T-helper 1 cell (primary cell): ENCODE measurements at regions not wholly inside any gene's neighbourhood (a gene's known extent, or its start where the extent isn't known, plus 50 kb on each side); places are given as distances from the start of the nearest gene placed in this dataset.
"Not testable (repeated sequence)": the region's sequence is repeated elsewhere in the genome, so short reads cannot be mapped to it uniquely, and the experiment has no call there.

ENCODE experiments used
- DNase-seq, 5 donors: peaks; one replicate each; pipeline ENCODE4 v3.0.0-alpha.2; 2012 to 2020

DNA sequence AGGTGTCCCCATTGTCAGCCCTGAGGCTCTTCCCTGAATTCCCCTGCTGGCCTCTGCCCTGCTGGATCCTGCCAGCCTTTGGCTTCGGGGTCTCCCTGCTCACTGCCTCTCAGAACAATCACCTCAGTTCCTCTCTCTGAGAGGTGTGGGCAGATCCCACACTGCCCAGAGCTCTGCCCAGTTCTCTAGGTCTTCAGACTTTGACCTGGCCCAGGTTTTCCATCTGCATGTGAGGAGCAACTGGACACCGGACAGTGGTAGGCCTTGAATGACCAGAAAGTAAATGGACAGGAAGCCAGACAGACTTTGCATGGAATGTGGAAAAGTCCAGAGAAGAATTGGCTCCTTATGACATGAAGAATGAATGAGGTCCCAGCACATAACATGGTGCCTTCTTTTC, 111.8 kb downstream of the FOXD4L6 start:
- not testable (repeated sequence) for DNase-seq

- DNase-seq = not testable (repeated sequence)
These were observed 128.4 kb downstream of the FOXD4L6 start for GRCh38 chr9:40999952-41000700.

- DNase-seq = not testable (repeated sequence)
These were observed 133.0 kb downstream of the FOXD4L6 start for GRCh38 chr9:40995490-40995889.

GRCh38 chr9:40993842-40994241, 134.6 kb downstream of the FOXD4L6 start:
- not testable (repeated sequence) for DNase-seq

DNA sequence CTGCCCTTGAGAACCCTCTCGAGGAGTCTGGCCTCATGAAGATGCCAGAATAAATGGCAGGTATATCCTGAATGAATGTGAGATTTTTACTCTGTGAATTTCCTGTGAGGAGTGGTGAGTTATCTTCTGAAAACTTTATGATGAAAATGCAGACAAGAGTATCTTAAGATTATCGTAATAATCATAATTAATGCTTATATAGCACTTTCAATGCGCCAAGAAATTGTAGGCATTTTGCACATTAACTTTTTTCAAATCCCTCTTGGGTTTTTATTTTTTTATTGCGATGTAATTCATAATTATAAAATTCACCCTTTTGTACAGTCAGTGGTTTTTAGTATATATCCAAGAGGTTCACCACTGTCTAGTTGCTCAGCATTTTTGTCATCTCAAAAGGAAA, 135.1 kb downstream of the FOXD4L6 start:
- DNase-seq = not testable (repeated sequence)

GRCh38 chr9:40992472-40992821, 136.0 kb downstream of the FOXD4L6 start:
- DNase-seq = peak in 1 of 5 donors; percentile 26

DNA sequence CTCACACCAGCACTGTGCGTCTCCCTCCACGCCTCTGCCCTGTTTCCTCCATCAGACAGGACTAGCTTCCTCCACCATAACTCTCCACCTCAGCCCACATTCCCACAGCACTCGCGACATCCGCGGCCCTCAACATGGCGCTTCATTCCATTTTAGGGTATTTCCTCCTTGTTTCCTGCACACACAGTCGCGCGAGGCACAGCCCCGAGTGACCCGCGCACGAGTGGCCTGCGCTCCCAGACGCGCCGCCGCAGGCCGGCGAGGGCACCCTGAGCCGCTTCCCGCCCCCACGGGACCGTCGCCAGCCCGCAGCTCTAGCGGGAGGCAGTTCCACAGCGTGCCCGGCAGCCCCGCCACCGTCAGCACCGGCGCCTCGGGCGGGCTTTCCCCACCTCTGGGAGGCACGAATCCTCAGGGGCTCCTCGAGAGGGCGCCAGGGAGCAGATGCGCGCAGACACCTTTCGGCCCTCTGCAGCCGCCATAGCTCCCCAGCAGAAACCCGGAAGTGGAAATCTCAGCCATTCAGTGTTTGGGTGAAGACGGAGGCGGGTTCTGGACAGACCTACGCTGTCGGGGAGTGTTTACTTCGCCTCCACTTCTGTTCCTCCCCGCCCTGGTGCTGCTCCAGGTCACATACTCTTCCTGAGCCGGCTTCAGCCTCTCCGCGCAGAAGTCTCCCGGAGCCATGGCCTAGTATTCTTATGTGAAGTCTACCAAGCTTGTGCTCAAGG, 136.6 kb downstream of the FOXD4L6 start:
- DNase-seq = peak; percentile 96 to 98 (median 98)

DNA sequence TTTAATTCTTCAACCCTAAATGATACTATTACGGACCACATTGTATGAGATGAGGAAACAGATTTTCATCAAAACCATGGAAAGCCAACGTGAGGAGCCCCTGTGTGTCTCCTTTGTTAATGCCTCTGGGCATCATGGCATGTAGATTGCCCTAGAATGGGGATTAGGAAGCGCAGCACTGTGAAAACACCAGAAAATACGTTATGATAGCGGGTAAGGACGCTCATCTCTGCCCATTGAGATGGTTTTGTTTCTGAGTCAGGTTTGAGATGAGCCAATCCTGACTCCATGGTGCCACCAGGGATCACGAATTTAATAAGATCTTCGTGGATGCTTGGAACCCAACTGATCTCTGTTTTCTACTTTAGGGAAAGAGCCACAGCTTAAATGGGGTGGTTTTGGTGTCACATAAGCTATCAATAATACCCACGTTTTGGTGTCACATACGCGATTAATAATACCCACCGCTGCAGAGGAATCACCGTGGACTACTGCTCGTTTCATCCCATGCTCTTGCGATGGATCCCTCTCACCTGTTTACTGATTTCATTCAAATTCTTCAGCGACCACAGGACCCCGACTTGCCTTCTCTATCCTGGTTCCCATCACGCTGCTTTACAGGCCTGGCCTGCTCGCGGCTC, 137.3 kb downstream of the FOXD4L6 start:
- DNase-seq = not testable (repeated sequence)

- DNase-seq = not testable (repeated sequence)
These were observed 142.1 kb downstream of the FOXD4L6 start for GRCh38 chr9:40986332-40986731.

GRCh38 chr9:40975351-40975750, 153.1 kb downstream of the FOXD4L6 start:
- not testable (repeated sequence) for DNase-seq

GRCh38 chr9:40974912-40975311, 153.6 kb downstream of the FOXD4L6 start:
- not testable (repeated sequence) for DNase-seq

GRCh38 chr9:40971773-40972172, 156.7 kb downstream of the FOXD4L6 start:
- DNase-seq = not testable (repeated sequence)

GRCh38 chr9:40970340-40970739, 158.1 kb downstream of the FOXD4L6 start:
- DNase-seq = not testable (repeated sequence)

GRCh38 chr9:40962461-40962860, 166.0 kb downstream of the FOXD4L6 start:
- not testable (repeated sequence) for DNase-seq

DNA sequence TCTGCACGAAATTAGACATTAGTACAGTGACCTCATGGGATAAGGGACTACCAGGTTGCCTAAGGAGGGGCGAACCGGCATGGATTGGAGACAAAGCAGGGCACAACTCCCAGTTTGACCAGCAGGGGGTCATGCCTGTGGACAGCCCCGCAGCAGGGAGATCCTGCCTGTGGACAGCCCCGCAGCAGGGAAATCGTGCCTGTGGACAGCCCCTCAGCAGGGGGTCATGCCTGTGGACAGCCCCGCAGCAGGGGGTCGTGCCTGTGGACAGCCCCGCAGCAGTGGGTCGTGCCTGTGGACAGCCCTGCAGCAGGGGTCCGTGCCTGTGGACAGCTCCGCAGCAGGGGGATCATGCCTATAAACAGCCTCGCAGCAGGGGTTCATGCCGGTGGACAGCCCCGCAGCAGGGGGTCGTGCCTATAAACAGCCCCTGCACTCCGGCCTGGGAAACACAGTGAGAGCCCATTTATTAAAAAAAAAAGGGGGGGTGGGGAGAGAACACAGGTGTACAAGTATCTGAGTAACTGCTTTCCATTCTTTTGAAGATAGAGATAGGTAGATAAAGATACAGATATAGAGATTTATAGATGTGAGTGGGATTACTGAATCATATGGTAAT, 176.5 kb downstream of the FOXD4L6 start:
- not testable (repeated sequence) for DNase-seq

DNA sequence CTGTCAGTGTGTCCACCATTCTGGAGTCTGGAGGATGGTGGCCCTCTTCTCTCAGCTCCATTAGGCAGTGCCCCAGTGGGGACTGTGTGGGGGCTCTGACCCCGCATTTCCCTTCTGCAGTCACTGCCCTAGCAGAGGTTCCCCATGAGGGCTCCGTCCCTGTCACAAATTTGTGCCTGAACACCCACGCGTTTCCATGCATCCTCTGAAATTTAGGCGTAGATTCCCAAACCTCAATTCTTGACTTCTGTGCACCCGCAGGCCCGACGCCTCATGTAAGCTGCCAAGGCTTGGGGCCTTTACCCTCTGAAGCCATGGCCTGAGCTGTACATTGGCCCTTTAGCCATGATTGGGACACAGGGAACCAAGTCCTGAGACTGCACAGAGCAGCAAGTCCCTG, 182.3 kb downstream of the FOXD4L6 start:
- DNase-seq = not testable (repeated sequence)

DNA sequence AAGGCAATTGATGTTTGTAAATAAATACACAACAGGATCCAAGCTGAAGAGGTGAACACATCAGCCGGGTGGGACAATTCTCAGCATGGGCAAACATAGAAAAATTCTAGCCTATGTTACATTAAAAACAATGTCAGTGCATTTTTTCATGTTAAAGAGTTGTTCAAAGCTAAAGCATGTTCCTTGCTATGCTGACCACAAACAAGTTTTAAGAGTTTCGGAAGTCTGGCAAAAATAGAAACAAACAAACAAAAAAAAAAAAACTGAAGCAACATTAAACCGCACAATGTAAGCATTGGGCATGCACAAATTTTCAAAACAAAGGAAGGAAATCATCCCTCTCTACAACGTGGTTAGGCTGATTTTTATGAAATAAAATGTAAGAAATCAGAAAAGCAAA, 185.8 kb downstream of the FOXD4L6 start:
- DNase-seq = not testable (repeated sequence)

- DNase-seq = not testable (repeated sequence)
These were observed 188.6 kb downstream of the FOXD4L6 start for GRCh38 chr9:40939888-40940209.

- DNase-seq = not testable (repeated sequence)
These were observed 189.1 kb downstream of the FOXD4L6 start for GRCh38 chr9:40939201-40939887.

GRCh38 chr9:40935336-40935735, 193.1 kb downstream of the FOXD4L6 start:
- no peak for DNase-seq

GRCh38 chr9:40934480-40934879, 194.0 kb downstream of the FOXD4L6 start:
- not testable (repeated sequence) for DNase-seq

GRCh38 chr9:40930426-40930825, 198.1 kb downstream of the FOXD4L6 start:
- DNase-seq = not testable (repeated sequence)

DNA sequence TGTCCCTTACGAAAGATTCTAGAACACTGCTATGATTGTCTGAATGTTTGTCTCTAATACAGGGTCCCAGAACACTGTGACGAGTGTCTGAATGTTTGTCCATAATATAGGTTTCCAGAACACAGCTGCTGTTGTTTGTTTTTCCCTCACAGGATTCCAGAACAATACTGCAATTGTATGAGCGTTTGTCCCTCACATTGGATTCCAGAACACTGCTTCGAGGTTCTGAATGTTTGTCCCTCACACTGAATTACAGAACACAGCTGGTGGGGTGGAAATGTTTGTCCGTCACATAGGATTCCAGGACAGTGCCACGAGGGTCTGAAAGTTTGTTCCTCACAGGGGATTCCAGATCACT, 199.0 kb downstream of the FOXD4L6 start:
- DNase-seq = not testable (repeated sequence)
